ENCODE measurements at regions not wholly inside any gene's neighbourhood (a gene's known extent, or its start where the extent isn't known, plus 50 kb on each side); places are given as distances from the start of the nearest gene placed in this dataset.

DNA sequence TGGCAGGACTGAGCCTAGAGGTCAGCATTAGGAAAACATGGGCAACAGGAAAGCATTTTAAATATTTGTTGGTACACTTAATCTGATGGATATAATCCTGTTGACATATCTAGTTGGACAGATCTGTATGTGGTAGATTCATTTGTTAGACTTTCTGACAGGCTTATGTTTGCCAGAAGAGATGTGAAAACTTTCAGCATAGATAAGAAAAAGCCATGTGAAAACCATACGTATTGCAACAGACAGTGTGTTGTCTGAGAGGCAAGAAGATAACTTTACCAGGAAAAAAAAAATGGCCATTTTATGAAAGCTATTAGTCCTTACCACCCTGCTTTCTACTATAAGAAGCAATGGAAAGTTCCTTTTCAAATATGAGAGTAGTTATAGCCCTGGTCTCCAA is 1902.2 kb upstream of the C9orf72 start (continued):
- TF ChIP-seq, protein P1, sequence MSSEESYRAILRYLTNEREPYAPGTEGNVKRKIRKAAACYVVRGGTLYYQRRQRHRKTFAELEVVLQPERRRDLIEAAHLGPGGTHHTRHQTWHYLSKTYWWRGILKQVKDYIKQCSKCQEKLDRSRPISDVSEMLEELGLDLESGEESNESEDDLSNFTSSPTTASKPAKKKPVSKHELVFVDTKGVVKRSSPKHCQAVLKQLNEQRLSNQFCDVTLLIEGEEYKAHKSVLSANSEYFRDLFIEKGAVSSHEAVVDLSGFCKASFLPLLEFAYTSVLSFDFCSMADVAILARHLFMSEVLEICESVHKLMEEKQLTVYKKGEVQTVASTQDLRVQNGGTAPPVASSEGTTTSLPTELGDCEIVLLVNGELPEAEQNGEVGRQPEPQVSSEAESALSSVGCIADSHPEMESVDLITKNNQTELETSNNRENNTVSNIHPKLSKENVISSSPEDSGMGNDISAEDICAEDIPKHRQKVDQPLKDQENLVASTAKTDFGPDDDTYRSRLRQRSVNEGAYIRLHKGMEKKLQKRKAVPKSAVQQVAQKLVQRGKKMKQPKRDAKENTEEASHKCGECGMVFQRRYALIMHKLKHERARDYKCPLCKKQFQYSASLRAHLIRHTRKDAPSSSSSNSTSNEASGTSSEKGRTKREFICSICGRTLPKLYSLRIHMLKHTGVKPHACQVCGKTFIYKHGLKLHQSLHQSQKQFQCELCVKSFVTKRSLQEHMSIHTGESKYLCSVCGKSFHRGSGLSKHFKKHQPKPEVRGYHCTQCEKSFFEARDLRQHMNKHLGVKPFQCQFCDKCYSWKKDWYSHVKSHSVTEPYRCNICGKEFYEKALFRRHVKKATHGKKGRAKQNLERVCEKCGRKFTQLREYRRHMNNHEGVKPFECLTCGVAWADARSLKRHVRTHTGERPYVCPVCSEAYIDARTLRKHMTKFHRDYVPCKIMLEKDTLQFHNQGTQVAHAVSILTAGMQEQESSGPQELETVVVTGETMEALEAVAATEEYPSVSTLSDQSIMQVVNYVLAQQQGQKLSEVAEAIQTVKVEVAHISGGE (CRISPR knock-in tag; IDR thresholded peaks at IDR 0.05) = no peak
- TF ChIP-seq, protein P2, sequence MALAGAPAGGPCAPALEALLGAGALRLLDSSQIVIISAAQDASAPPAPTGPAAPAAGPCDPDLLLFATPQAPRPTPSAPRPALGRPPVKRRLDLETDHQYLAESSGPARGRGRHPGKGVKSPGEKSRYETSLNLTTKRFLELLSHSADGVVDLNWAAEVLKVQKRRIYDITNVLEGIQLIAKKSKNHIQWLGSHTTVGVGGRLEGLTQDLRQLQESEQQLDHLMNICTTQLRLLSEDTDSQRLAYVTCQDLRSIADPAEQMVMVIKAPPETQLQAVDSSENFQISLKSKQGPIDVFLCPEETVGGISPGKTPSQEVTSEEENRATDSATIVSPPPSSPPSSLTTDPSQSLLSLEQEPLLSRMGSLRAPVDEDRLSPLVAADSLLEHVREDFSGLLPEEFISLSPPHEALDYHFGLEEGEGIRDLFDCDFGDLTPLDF (CRISPR knock-in tag; IDR thresholded peaks at IDR 0.05) = no peak
- TF ChIP-seq ZEB2 (IDR thresholded peaks at IDR 0.05) (no peak), MTA3 (IDR thresholded peaks at IDR 0.05; ENCODE audit: borderline replicate concordance) (no peak)

DNA sequence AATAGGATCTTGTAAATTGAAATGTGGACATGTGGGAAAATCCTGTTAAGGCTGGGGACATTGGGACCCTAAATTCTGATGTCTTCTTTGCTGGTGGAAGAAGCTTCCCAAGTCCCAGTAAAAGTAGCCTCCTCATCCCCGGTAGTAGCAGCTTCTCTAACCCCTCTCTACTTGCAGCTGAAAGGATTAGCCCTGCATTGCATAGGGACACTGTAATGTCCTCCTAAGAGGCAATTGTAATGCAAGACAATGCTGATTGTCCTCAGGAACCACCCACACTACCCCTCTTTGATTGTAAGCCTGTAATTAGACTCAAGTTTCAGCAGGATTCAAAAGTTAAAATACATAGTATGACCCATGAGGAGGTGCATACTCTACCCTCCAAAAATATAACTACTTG is 1938.4 kb upstream of the C9orf72 start:
- ChIA-PET CTCF (ENCODE audit: low intra/inter-chr PET ratio) (no interaction called here), POLR2A (no interaction called here)
- no peaks in the 10 kb centered on the region for H3K4me1 ChIP-seq (replicated peaks in 1 of 2; ENCODE audit: control insufficient read depth in 2 of 2, insufficient read depth in 2 of 2, low read length in 2 of 2)
- no peaks in the 10 kb centered on the region for H3K9me1 ChIP-seq (ENCODE audit: control insufficient read depth, insufficient read depth, low read length)
- no peaks in the 10 kb centered on the region for H4K20me1 ChIP-seq (replicated peaks; ENCODE audit: control insufficient read depth, insufficient read depth, low read length)
- no TSS peak for BruUV-seq (replicated peaks)
- no peak overlapping the region for H3K9ac ChIP-seq (ENCODE audit: insufficient read depth in 1 of 2, low read depth in 2 of 2, low read length in 2 of 2)
- H3K27ac ChIP-seq (ENCODE audit: extremely low read depth, low read depth, low read length) = no peak overlapping the region
- no peaks in the 10 kb centered on the region for H3K27me3 ChIP-seq (ENCODE audit: control insufficient read depth in 2 of 2, insufficient read depth in 2 of 2, low read length in 2 of 2)
- ATAC-seq (no peak), DNase-seq (ENCODE audit: extremely low read depth in 1 of 4, low spot score in 3 of 4) (no peak), FAIRE-seq (no peak)
- H3K9me3 ChIP-seq (replicated peaks; ENCODE audit: control insufficient read depth, insufficient read depth, low read depth, low read length) = no peaks in the 10 kb centered on the region
- intact Hi-C loops (cut with micrococcal nuclease) (no loop called here), in situ Hi-C loops (cut with MboI) (no loop called here)
- TF ChIP-seq NFE2 (IDR thresholded peaks at IDR 0.05; ENCODE audit: low read depth) = no peak
- H2AFZ ChIP-seq (ENCODE audit: low read depth, low read length) = no peak overlapping the region
- H3K79me2 ChIP-seq (ENCODE audit: control insufficient read depth, insufficient read depth, low read length) = no peaks in the 10 kb centered on the region
- H3K36me3 ChIP-seq (ENCODE audit: control insufficient read depth, insufficient read depth, low read length) = no peaks in the 10 kb centered on the region
- WGBS (ENCODE audit: insufficient coverage, low coverage, missing lambda C conversion rate) = no CpG with 5 or more reads among the region's 1 CpG
- H3K4me3 ChIP-seq = no peak overlapping the region
- no peak overlapping the region for H3K4me2 ChIP-seq (ENCODE audit: insufficient read depth, low read length)

Data from K562 (cell line).